ENCODE measurements at regions not wholly inside any gene's neighbourhood (a gene's known extent, or its start where the extent isn't known, plus 50 kb on each side); places are given as distances from the start of the nearest gene placed in this dataset.

GRCh38 chr2:150974864-150975263 lies 286.8 kb downstream of the RBM43 start:
- no peak for DNase-seq

GRCh38 chr2:150974234-150974633 lies 287.4 kb downstream of the RBM43 start:
- DNase-seq = no peak

DNA sequence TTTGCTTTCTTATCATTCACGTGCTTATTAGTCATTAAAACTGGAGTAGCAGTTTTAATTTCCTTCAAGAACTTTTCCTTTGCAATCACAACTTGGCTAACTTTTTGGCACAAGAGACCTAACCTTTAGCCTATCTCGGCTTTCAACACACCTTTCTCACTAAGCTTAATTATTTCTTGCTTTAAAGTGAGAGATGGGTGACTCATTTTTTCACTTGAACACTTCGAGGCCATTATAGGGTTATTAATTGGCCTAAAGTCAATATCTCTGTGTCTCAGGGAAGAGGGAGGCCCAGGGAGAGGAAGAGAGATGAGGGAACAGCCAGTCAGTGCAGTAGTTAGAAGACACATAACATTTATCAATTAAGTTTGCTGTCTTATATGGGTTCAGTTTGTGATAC lies 289.8 kb downstream of the RBM43 start:
- no peak for DNase-seq

GRCh38 chr2:150963336-150963735 lies 298.3 kb downstream of the RBM43 start:
- DNase-seq = no peak

DNA sequence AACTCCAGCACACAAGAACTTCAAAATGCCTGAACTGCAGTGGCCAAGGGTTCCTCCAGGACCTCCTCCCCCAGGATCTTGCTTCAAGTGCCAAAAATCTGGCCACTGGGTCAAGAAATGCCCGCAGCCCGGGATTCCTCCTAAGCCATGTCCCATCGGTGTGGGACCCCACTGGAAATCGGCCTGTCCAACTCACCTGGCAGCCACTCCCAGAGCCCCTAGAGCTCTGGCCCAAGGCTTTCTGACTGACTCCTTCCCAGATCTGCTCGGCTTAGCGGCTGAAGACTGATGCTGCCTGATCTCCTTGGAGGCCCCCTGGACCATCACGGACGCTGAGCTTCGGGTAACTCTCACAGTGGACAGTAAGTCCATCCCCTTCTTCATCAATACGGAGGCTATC lies 306.4 kb downstream of the RBM43 start:
- no peak for DNase-seq

- no peak for DNase-seq
Observed at GRCh38 chr2:150946831-150947230, 314.8 kb downstream of the RBM43 start.

- no peak for DNase-seq
Observed at GRCh38 chr2:150944315-150944714, 317.3 kb downstream of the RBM43 start.

- DNase-seq = no peak
Observed at GRCh38 chr2:150939087-150939486, 322.6 kb downstream of the RBM43 start.

DNA sequence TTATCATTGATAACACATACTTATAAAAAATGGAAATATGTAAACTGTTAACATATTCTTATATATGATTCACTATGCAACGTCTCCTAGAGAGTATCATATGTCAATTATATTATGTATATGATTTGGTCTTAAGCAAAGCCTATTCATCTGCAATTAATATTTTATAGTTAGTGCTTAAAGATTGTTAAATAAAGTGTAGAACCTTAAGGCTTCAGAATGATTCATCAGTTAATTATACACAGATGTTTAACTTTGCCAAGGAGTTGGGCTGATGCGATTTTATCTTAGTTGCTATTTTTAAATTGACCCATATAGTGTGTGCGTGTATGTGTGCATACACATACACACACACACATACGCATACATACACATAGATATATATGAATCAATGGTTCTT lies 323.1 kb downstream of the RBM43 start:
- peak; percentile 73 for DNase-seq

GRCh38 chr2:150937030-150937429 lies 324.6 kb downstream of the RBM43 start:
- DNase-seq = no peak

DNA sequence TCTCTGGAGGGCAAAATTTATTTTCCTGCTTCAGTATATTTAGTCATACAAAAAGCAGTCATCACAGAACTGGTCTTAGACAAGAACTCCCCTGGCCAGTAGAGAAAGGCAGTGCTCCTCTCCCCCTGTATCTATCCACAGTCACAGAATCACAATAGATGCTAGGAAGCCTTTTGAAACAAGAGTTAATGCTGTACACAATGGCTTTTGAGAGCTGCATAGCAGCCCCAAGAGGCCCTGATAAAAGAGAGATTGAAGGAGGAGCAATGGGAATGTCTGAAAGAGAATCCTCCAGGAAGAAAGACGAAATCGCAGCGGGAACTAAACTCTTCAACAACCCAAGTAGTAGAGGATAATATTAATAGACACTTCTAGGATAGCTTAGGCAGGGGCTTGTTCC lies 330.2 kb downstream of the RBM43 start:
- no peak for DNase-seq

DNA sequence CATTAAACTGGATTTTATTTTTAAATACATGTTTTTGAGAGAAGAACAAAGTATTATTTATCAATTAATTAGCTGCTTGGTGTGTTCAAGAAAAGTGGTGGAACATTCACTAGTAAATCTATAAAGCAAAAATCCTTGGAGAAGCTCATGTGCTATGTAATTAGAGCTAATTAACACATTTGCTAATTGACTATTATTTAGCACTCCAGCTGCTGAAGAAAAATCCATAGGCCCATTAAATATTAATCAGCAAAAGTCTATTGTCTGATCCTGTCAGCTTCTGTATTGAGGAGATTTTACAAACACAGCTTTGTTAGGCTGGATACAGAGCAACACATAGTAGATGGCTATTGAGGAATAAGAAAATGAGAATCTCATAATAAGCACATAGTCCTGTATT lies 336.1 kb downstream of the RBM43 start:
- no peak for DNase-seq

- no peak for DNase-seq
Observed at GRCh38 chr2:150924878-150925277, 336.8 kb downstream of the RBM43 start.

DNA sequence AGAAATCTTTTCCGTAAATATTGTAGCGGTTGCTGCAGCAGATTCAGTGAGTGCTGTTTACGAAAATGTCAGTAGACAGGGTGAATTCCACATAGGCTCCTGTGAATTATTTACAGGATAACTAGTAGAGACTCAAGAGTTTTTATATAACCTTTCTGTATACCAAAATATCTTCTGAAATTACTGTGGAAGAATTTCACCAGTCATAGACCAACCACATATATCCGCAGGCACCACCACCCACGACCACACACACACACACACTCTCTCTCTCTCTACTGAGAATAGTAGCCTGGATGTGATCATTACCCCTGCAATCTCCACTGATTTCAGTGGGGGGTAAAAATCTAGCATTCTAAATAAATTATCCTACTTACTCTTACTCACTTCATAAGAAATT lies 341.8 kb downstream of the RBM43 start:
- peak; percentile 56 for DNase-seq

- no peak for DNase-seq
Observed at GRCh38 chr2:150917961-150918713, 343.5 kb downstream of the RBM43 start.

GRCh38 chr2:150916467-150917396 lies 344.9 kb downstream of the RBM43 start:
- peak; percentile 79 for DNase-seq

GRCh38 chr2:150911766-150912280 lies 349.8 kb downstream of the RBM43 start:
- peak; percentile 80 for DNase-seq

DNA sequence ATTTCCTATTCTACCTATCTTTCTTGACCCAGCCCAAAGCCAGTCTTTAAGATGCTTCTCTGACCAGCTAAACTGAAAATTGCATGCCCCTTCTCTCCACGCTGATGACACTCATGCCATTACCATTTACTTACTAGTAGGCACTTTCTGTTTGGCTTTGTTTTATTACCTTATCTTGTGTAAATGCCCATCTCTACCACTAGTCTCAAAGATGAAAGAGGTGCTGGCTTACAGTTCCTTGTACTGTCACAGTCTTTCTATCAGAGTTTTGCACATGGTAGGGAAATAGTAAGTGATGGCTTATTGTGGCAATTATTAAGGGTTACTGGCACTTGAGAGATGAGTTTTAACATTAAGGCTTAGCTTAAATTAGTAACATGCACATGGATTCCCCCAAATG lies 352.1 kb downstream of the RBM43 start:
- no peak for DNase-seq

DNA sequence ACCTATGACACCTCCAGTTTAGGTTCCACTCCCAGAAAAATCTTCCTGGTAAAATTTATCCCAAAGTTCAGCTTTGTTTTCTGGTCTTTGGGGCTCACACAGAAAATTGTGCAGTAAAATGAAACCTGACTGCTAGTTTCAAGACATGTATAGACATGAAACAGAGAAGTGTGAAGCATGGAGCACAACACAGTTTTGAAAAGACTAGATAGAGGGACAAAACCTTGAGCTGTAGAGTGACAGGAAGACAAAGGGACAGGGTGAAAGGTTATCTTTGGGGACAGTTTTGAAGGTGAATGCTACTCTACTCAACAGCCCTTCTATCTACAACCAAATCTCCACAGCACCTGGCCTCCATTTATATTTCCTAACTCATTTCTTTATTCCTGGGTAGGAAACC lies 352.6 kb downstream of the RBM43 start:
- DNase-seq = no peak

DNA sequence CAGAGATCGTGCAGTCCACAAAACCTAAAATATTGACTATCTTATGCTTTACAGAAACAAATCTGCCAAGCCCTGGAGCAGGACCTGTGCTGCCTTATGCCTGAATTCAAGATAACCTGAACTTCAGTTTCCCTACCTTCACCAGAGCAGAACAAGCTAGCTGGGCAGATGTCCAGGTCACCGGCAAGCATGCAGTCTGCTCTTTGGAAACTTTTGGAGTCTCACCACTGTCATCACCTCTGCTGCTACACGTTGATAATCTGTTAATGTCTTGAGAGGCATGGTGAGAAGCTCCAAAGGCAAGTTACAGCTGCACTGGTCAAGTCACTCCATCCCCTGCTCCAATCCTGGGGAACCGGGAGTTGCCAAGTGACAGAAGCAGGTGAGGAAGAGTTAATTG lies 354.2 kb downstream of the RBM43 start:
- DNase-seq = no peak

- no peak for DNase-seq
Observed at GRCh38 chr2:150903461-150903860, 358.2 kb downstream of the RBM43 start.

DNA sequence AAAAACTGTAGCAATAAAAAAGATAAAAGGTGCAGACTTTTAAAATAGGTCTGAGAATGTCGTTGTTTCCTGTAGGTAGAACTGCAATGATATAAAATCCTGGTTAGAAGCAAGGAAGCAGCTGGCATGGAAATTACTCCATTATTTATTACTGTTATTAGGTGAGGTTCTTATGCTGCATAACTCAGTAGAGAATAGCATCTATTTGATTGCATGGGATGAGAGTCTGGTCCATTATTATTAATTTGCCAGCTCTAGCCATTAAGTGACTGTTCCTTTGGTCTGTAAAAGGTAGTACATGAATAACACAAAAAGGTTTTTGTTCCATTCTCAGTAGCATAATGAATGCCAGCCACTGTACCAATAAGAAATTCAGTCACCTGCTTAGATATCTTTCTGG lies 358.6 kb downstream of the RBM43 start:
- DNase-seq = no peak

- DNase-seq = no peak
Observed at GRCh38 chr2:150900913-150901312, 360.8 kb downstream of the RBM43 start.

GRCh38 chr2:150895968-150896367 lies 365.7 kb downstream of the RBM43 start:
- DNase-seq = no peak
